Right cardiac atrium (tissue), 5 donors: ENCODE measurements at regions not wholly inside any gene's neighbourhood (a gene's known extent, or its start where the extent isn't known, plus 50 kb on each side); places are given as distances from the start of the nearest gene placed in this dataset.

Experiments used
- ATAC-seq, 2 donors: fragments of 200-7000 bp; cut with Tn5 transposase; one replicate each; pipeline versions ENCODE4 v1.8.0 to v1.9.1; 2020; ENCODE audit warnings: moderate library complexity in 2 of 2, mild to moderate bottlenecking in 1 of 2
- DNase-seq, 3 donors: peaks; one replicate each; pipeline ENCODE4 v3.0.0-alpha.2; 2020
- H3K27ac ChIP-seq: one replicate; pipeline ENCODE4 v1.5.1; 2013; ENCODE audit warnings: mild to moderate bottlenecking, low read length, control low read depth, moderate library complexity
- H3K27me3 ChIP-seq: one replicate; pipeline ENCODE4 v1.6.1; 2013; ENCODE audit not compliant: control insufficient read depth, insufficient read depth
- H3K4me1 ChIP-seq: one replicate; pipeline ENCODE4 v1.6.1; 2013; ENCODE audit warnings: low read length; ENCODE audit not compliant: control insufficient read depth, insufficient read depth
- H3K4me3 ChIP-seq: one replicate; pipeline ENCODE4 v1.5.1; 2013; ENCODE audit warnings: low read length, control low read depth
- H3K9me3 ChIP-seq: one replicate; pipeline ENCODE4 v1.6.1; 2013; ENCODE audit warnings: low read length; ENCODE audit not compliant: control insufficient read depth
- WGBS: extraction: QIAGEN DNeasy Blood & Tissue Kit; methylation state at CpG from one replicate; pipeline ENCODE4 v1.1.7; 2013; 5-methylcytosine and 5-hydroxymethylcytosine counted together
- intact Hi-C, 4 donors: fragments of 100-400 bp; cut with DNase I; formaldehyde crosslinking; loops; one replicate each; pipeline versions ENCODE4 v1.11.0 to v1.14.0; 2022 to 2023
- donor health status: healthy with polysubstance abuse.
- donor health status: DM: no; HTN: yes; CAD: no.
- donor health status: DM: no; HTN: no; CAD: no.
- donor health status: DM: no; HTN: yes; CAD: no; lungs with severe emphysema.
- donor health status: DM: yes; HTN: yes; CAD: no.

GRCh38 chr1:238138059-238138626 is 247.4 kb upstream of the ZP4 start:
- Histone ChIP-seq H3K4me1 (no peaks in the 10 kb centered on the region), H3K9me3 (no peaks in the 10 kb centered on the region), H3K4me3 (no peak overlapping the region), H3K27ac (no peak overlapping the region), H3K27me3 (no peaks in the 10 kb centered on the region)
- 81% methylated on average over 6 of the region's 6 CpGs for WGBS
- ATAC-seq (no peak), DNase-seq (no peak)
- intact Hi-C loops = no loop called here

GRCh38 chr1:238135708-238136664 is 245.3 kb upstream of the ZP4 start:
- intact Hi-C loops = no loop called here
- Histone ChIP-seq H3K27me3 (no peaks in the 10 kb centered on the region), H3K9me3 (no peaks in the 10 kb centered on the region), H3K4me3 (no peak overlapping the region), H3K27ac (no peak overlapping the region), H3K4me1 (no peaks in the 10 kb centered on the region)
- DNase-seq (no peak), ATAC-seq (no peak)
- 81% methylated on average over 3 of the region's 3 CpGs for WGBS

- no peak for ATAC-seq
These were observed 239.0 kb upstream of the ZP4 start for GRCh38 chr1:238129677-238130076.

GRCh38 chr1:238123201-238123600 is 232.5 kb upstream of the ZP4 start:
- ATAC-seq (no peak), DNase-seq (no peak)
- Histone ChIP-seq H3K9me3 (no peaks in the 10 kb centered on the region), H3K4me1 (no peaks in the 10 kb centered on the region), H3K4me3 (no peak overlapping the region), H3K27me3 (no peaks in the 10 kb centered on the region), H3K27ac (no peak overlapping the region)
- WGBS = 70% methylated on average over 3 of the region's 3 CpGs
- intact Hi-C loops = no loop called here

More at GRCh38 chr1:238129677-238130076, 239.0 kb upstream of the ZP4 start:
- H3K27me3 ChIP-seq = no peaks in the 10 kb centered on the region
- DNase-seq = no peak
- no peak overlapping the region for H3K27ac ChIP-seq
- no peaks in the 10 kb centered on the region for H3K4me1 ChIP-seq
- no peaks in the 10 kb centered on the region for H3K9me3 ChIP-seq
- no peak overlapping the region for H3K4me3 ChIP-seq
- 53% methylated on average over 2 of the region's 2 CpGs for WGBS
- intact Hi-C loops = no loop called here

- no peak overlapping the region for H3K27ac ChIP-seq
- 57% methylated on average over 1 of the region's 1 CpG for WGBS
- H3K4me1 ChIP-seq = no peaks in the 10 kb centered on the region
- H3K9me3 ChIP-seq = no peaks in the 10 kb centered on the region
- H3K27me3 ChIP-seq = no peaks in the 10 kb centered on the region
- intact Hi-C loops = no loop called here
- ATAC-seq (no peak), DNase-seq (no peak)
- no peak overlapping the region for H3K4me3 ChIP-seq
These were observed 229.1 kb upstream of the ZP4 start for GRCh38 chr1:238119861-238120260.

GRCh38 chr1:238119060-238119459 is 228.3 kb upstream of the ZP4 start:
- WGBS = 56% methylated on average over 4 of the region's 4 CpGs
- DNase-seq (no peak), ATAC-seq (no peak)
- Histone ChIP-seq H3K4me1 (no peaks in the 10 kb centered on the region), H3K27ac (no peak overlapping the region), H3K9me3 (no peaks in the 10 kb centered on the region), H3K4me3 (no peak overlapping the region), H3K27me3 (no peaks in the 10 kb centered on the region)
- intact Hi-C loops = no loop called here

GRCh38 chr1:238115852-238116251 is 225.1 kb upstream of the ZP4 start:
- H3K4me1 ChIP-seq = no peaks in the 10 kb centered on the region
- DNase-seq (no peak), ATAC-seq (no peak)
- H3K27me3 ChIP-seq = no peaks in the 10 kb centered on the region
- no peak overlapping the region for H3K27ac ChIP-seq
- H3K4me3 ChIP-seq = no peak overlapping the region
- no peaks in the 10 kb centered on the region for H3K9me3 ChIP-seq
- intact Hi-C loops = no loop called here
- 63% methylated on average over 3 of the region's 3 CpGs for WGBS

- ATAC-seq = no peak
- H3K4me1 ChIP-seq = no peaks in the 10 kb centered on the region
- WGBS = 62% methylated on average over 5 of the region's 5 CpGs
- intact Hi-C loops = no loop called here
- H3K27me3 ChIP-seq = no peaks in the 10 kb centered on the region
- H3K9me3 ChIP-seq = no peaks in the 10 kb centered on the region
- H3K4me3 ChIP-seq = no peak overlapping the region
- DNase-seq = no peak
- no peak overlapping the region for H3K27ac ChIP-seq
These were observed 222.4 kb upstream of the ZP4 start for GRCh38 chr1:238112952-238113621.

- Histone ChIP-seq H3K4me3 (no peak overlapping the region), H3K27me3 (no peaks in the 10 kb centered on the region), H3K27ac (no peak overlapping the region), H3K9me3 (no peaks in the 10 kb centered on the region), H3K4me1 (no peaks in the 10 kb centered on the region)
- ATAC-seq (no peak), DNase-seq (no peak)
- WGBS = 38% methylated on average over 2 of the region's 2 CpGs
- intact Hi-C loops = no loop called here
These were observed 220.8 kb upstream of the ZP4 start for GRCh38 chr1:238111516-238111915.

GRCh38 chr1:238111081-238111480 is 220.4 kb upstream of the ZP4 start:
- H3K27ac ChIP-seq = no peak overlapping the region
- H3K27me3 ChIP-seq = no peaks in the 10 kb centered on the region
- H3K9me3 ChIP-seq = no peaks in the 10 kb centered on the region
- H3K4me3 ChIP-seq = no peak overlapping the region
- WGBS = 51% methylated on average over 1 of the region's 1 CpG
- intact Hi-C loops = no loop called here
- no peak for DNase-seq
- ATAC-seq = no peak
- H3K4me1 ChIP-seq = no peaks in the 10 kb centered on the region

- Histone ChIP-seq H3K4me1 (no peaks in the 10 kb centered on the region), H3K27me3 (no peaks in the 10 kb centered on the region), H3K4me3 (no peak overlapping the region), H3K27ac (no peak overlapping the region), H3K9me3 (no peaks in the 10 kb centered on the region)
- DNase-seq = no peak
- intact Hi-C loops = no loop called here
- no peak for ATAC-seq
- 75% methylated on average over 2 of the region's 2 CpGs for WGBS
These were observed 217.7 kb upstream of the ZP4 start for GRCh38 chr1:238108417-238108816.
